ENCODE measurements at regions not wholly inside any gene's neighbourhood (a gene's known extent, or its start where the extent isn't known, plus 50 kb on each side); places are given as distances from the start of the nearest gene placed in this dataset.
"Not testable (repeated sequence)": the region's sequence is repeated elsewhere in the genome, so short reads cannot be mapped to it uniquely, and the experiment has no call there.

DNA sequence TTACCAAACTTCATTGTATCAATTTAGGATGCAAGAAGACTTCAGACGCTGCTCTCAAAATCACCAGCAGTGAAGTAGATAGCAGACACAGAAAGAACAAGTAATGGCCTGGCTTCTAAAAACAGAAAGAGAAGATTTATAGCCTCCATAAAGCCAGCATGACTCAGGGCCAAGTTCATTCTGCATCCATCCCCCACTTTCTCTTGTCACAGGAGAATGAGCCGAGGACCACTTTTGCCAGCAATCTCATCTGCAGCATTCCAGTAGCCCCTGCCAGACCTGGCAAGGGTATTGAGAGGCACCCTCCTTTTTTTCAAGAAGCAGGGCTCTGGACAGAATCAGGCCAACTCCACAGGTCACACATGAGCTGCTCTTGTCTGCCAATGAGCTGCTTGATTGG, 355.4 kb upstream of the SOX9 start:
- CTCF ChIA-PET (ENCODE audit: partially characterized antibody), result no interaction called here
- DNase-seq, result no peak
- POLR2A ChIA-PET (ENCODE audit: partially characterized antibody), result no interaction called here
- Mint-ChIP-seq H3K36me3 (no peaks in the 10 kb centered on the region), H3K4me3 (no peak overlapping the region), H3K9me3 (peaks cover 0 to 4% (median 1%) of the 10 kb centered on the region in 8 donors), H3K27ac (no peak overlapping the region), H3K27me3 (peaks cover 0 to 3% of the 10 kb centered on the region in 2 donors), H3K4me1 (no peaks in the 10 kb centered on the region)
- Histone ChIP-seq H3K9me3 (ENCODE audit: control insufficient read depth in 1 of 2, low read length in 2 of 2) (no peaks in the 10 kb centered on the region), H3K4me3 (ENCODE audit: low read length in 2 of 2) (no peak overlapping the region), H3K27ac (ENCODE audit: low read depth, low read length) (no peak overlapping the region), H3K4me1 (ENCODE audit: insufficient read depth, low read length) (no peaks in the 10 kb centered on the region), H3K27me3 (ENCODE audit: insufficient read depth, low read length) (no peaks in the 10 kb centered on the region), H3K36me3 (ENCODE audit: insufficient read depth, low read length) (no peaks in the 10 kb centered on the region)
- intact Hi-C loops (cut with micrococcal nuclease), result no loop called here

DNA sequence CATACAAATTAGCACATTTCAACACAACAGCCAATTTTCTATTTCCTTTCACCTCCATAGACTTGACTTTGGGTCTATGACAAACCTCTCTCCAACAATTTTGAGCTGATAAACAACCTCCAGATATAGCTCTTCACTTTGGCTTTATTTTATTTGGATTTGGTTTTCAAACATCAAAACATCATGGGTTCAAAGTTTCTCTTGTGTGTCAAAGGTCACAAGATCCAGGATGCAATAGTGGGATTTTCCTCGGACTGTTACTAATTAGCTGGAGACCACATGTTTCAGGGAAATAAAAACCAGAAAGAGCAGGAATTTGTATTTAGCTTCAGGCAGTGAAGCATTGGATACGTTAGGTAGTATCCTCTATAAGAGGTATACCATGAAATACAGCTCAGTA, 351.0 kb upstream of the SOX9 start:
- Mint-ChIP-seq H3K27me3 (peaks cover 0 to 3% of the 10 kb centered on the region in 2 donors), H3K9me3 (peaks cover 0 to 6% (median 4%) of the 10 kb centered on the region in 8 donors), H3K36me3 (no peaks in the 10 kb centered on the region), H3K4me3 (no peak overlapping the region), H3K4me1 (no peaks in the 10 kb centered on the region), H3K27ac (no peak overlapping the region)
- no peaks in the 10 kb centered on the region for H3K4me1 ChIP-seq (ENCODE audit: insufficient read depth, low read length)
- H3K27me3 ChIP-seq (ENCODE audit: insufficient read depth, low read length), result no peaks in the 10 kb centered on the region
- H3K9me3 ChIP-seq (ENCODE audit: control insufficient read depth in 1 of 2, low read length in 2 of 2), result no peaks in the 10 kb centered on the region
- H3K36me3 ChIP-seq (ENCODE audit: insufficient read depth, low read length), result no peaks in the 10 kb centered on the region
- ChIA-PET POLR2A (ENCODE audit: partially characterized antibody) (no interaction called here), CTCF (ENCODE audit: partially characterized antibody) (no interaction called here)
- intact Hi-C loops (cut with micrococcal nuclease), result no loop called here
- H3K27ac ChIP-seq (ENCODE audit: low read depth, low read length), result no peak overlapping the region
- H3K4me3 ChIP-seq (ENCODE audit: low read length in 2 of 2), result no peak overlapping the region
- no peak for DNase-seq

DNA sequence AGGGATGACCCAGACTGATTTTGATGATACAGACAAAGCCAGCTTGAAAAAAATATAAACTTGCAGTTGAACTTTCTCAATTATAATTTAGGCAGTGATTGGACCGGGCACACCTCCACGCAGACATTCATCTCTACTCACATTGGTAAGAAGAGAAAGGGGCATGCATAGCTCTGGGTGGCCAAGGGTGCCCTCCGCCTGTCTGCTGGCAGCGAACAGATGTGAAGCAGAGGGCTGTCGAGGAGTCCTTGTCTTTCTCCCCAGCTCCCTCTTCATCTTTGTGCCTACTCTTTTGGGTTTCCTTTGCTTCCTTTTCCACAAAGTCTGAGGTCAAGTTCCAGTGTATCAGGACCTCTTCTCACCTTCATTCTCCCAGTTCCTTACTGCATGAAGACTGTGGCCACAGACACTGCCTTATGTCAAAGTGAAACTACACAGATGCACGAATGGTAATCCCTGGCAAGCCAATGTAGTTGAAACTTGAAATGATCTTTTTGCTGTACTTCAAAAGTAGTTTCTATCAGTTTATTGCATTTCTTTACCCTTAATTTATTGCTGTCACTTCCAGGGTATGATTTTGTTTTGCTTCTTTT, 343.7 kb upstream of the SOX9 start:
- no peaks in the 10 kb centered on the region for H3K4me1 Mint-ChIP-seq
- Histone ChIP-seq H3K9me3 (ENCODE audit: control insufficient read depth in 1 of 2, low read length in 2 of 2) (no peaks in the 10 kb centered on the region), H3K4me3 (ENCODE audit: low read length in 2 of 2) (no peak overlapping the region), H3K27ac (ENCODE audit: low read depth, low read length) (no peak overlapping the region), H3K27me3 (ENCODE audit: insufficient read depth, low read length) (no peaks in the 10 kb centered on the region), H3K36me3 (ENCODE audit: insufficient read depth, low read length) (no peaks in the 10 kb centered on the region), H3K4me1 (ENCODE audit: insufficient read depth, low read length) (no peaks in the 10 kb centered on the region)
- ChIA-PET CTCF (ENCODE audit: partially characterized antibody) (no interaction called here), POLR2A (ENCODE audit: partially characterized antibody) (no interaction called here)
- H3K27ac Mint-ChIP-seq, result no peak overlapping the region
- H3K27me3 Mint-ChIP-seq, result no peaks in the 10 kb centered on the region
- no peak for DNase-seq
- peaks cover 0 to 5% (median 2%) of the 10 kb centered on the region in 8 donors for H3K9me3 Mint-ChIP-seq
- no peak overlapping the region for H3K4me3 Mint-ChIP-seq
- intact Hi-C loops (cut with micrococcal nuclease), result no loop called here
- H3K36me3 Mint-ChIP-seq, result no peaks in the 10 kb centered on the region

DNA sequence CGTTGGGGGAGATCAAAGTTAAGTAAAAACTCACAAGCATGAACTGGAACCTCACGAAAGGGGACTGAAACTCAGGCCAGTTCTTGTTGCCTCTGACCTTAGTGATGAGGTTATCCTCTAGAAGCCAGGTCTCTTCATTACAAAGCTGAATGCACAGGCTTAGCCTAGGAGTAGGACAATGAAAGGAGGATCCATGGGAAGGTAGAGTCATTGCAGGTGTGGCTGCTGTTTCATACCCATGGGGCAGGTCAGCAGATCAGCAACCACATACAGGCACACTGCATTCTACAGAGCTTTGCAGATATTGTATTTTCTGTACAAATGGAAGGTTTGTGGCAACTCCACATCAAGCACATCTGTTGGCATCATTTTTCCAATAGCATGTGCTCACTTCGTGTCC, 341.3 kb upstream of the SOX9 start:
- no peaks in the 10 kb centered on the region for H3K27me3 ChIP-seq (ENCODE audit: insufficient read depth, low read length)
- H3K4me3 ChIP-seq (ENCODE audit: low read length in 2 of 2), result no peak overlapping the region
- no peaks in the 10 kb centered on the region for H3K36me3 ChIP-seq (ENCODE audit: insufficient read depth, low read length)
- no peak for DNase-seq
- H3K4me1 Mint-ChIP-seq, result no peaks in the 10 kb centered on the region
- CTCF ChIA-PET (ENCODE audit: partially characterized antibody), result no interaction called here
- H3K27me3 Mint-ChIP-seq, result no peaks in the 10 kb centered on the region
- no peak overlapping the region for H3K4me3 Mint-ChIP-seq
- POLR2A ChIA-PET (ENCODE audit: partially characterized antibody), result no interaction called here
- peaks cover 0 to 3% (median 0%) of the 10 kb centered on the region in 8 donors for H3K9me3 Mint-ChIP-seq
- intact Hi-C loops (cut with micrococcal nuclease), result no loop called here
- no peak overlapping the region for H3K27ac ChIP-seq (ENCODE audit: low read depth, low read length)
- H3K9me3 ChIP-seq (ENCODE audit: control insufficient read depth in 1 of 2, low read length in 2 of 2), result no peaks in the 10 kb centered on the region
- H3K4me1 ChIP-seq (ENCODE audit: insufficient read depth, low read length), result no peaks in the 10 kb centered on the region
- no peaks in the 10 kb centered on the region for H3K36me3 Mint-ChIP-seq
- H3K27ac Mint-ChIP-seq, result no peak overlapping the region

DNA sequence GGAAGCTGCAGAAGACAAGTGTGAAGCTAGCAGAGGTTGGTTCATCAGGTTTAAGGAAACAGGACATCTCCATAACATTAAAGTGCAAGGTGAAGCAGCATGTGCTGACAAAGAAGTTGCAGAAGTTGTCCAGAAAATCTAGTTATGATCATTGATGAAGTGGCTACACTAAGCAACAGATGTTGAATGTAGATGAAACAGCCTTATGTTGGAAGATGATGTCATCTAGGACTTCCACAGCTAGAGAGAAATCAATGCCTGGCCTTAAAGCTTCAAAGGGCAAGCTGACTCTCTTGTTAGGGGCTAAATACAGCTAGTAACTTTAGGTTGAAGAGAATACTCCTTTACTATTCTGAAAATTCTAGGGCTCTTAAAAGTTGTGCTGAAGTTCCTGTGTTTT, 340.2 kb upstream of the SOX9 start:
- no peaks in the 10 kb centered on the region for H3K4me1 ChIP-seq (ENCODE audit: insufficient read depth, low read length)

DNA sequence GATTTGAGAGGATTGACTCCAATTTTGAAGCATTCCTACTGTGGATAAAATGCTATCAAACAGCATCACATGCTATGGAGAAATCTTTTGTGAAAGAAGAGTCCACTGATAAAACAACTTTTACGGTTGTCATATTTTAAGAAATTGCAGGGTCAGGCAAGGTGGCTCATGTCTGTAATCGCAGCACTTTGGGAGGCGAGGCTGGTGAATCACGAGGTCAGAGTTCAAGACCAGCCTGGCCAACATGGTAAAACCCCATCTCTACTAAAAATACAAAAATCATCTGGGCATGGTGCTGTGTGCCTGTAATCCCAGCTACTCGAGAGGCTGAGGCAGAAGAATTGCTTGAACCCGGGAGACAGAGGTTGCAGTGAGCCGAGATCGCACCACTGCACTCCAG, 338.8 kb upstream of the SOX9 start:
- DNase-seq; H3K9me3 ChIP-seq (ENCODE audit: control insufficient read depth in 1 of 2, low read length in 2 of 2); H3K4me3 ChIP-seq (ENCODE audit: low read length in 2 of 2); H3K27me3 ChIP-seq (ENCODE audit: insufficient read depth, low read length); H3K4me3 Mint-ChIP-seq; H3K27ac ChIP-seq (ENCODE audit: low read depth, low read length); H3K9me3 Mint-ChIP-seq; H3K36me3 Mint-ChIP-seq; H3K36me3 ChIP-seq (ENCODE audit: insufficient read depth, low read length); H3K4me1 ChIP-seq (ENCODE audit: insufficient read depth, low read length); POLR2A ChIA-PET (ENCODE audit: partially characterized antibody); H3K27me3 Mint-ChIP-seq; intact Hi-C loops (cut with micrococcal nuclease); H3K27ac Mint-ChIP-seq; H3K4me1 Mint-ChIP-seq; CTCF ChIA-PET (ENCODE audit: partially characterized antibody): not testable (repeated sequence)

More for the DNA sequence above, 340.2 kb upstream of the SOX9 start:
- ChIA-PET CTCF (ENCODE audit: partially characterized antibody) (no interaction called here), POLR2A (ENCODE audit: partially characterized antibody) (no interaction called here)
- Mint-ChIP-seq H3K4me3 (no peak overlapping the region), H3K9me3 (peaks cover 0 to 9% (median 3%) of the 10 kb centered on the region in 8 donors), H3K27ac (no peak overlapping the region), H3K36me3 (no peaks in the 10 kb centered on the region), H3K27me3 (no peaks in the 10 kb centered on the region), H3K4me1 (no peaks in the 10 kb centered on the region)
- no peak overlapping the region for H3K4me3 ChIP-seq (ENCODE audit: low read length in 2 of 2)
- H3K36me3 ChIP-seq (ENCODE audit: insufficient read depth, low read length), result no peaks in the 10 kb centered on the region
- no peak for DNase-seq
- no peak overlapping the region for H3K27ac ChIP-seq (ENCODE audit: low read depth, low read length)
- intact Hi-C loops (cut with micrococcal nuclease), result no loop called here
- no peaks in the 10 kb centered on the region for H3K27me3 ChIP-seq (ENCODE audit: insufficient read depth, low read length)
- H3K9me3 ChIP-seq (ENCODE audit: control insufficient read depth in 1 of 2, low read length in 2 of 2), result no peaks in the 10 kb centered on the region

DNA sequence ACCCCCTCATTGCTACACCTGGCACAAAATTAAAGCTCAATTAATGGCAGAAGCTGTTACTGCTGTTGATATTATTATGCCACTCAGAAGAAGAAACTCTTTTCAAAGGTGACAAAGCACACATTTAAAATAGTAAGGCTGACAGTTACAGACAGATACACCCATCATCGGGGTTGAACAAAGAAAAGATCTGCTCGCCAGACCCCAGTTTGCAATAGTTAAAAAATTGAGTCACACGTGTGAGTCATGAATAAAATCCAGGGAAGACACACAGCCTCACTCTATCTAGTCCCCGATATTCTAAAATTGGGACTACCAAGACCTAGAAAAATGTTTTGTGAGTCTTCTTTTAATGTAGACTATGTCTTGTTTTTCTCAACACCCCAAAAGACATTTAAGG, 330.0 kb upstream of the SOX9 start:
- ChIA-PET CTCF (ENCODE audit: partially characterized antibody) (no interaction called here), POLR2A (ENCODE audit: partially characterized antibody) (no interaction called here)
- no peaks in the 10 kb centered on the region for H3K36me3 Mint-ChIP-seq
- intact Hi-C loops (cut with micrococcal nuclease), result no loop called here
- no peak overlapping the region for H3K27ac ChIP-seq (ENCODE audit: low read depth, low read length)
- no peaks in the 10 kb centered on the region for H3K36me3 ChIP-seq (ENCODE audit: insufficient read depth, low read length)
- no peaks in the 10 kb centered on the region for H3K27me3 ChIP-seq (ENCODE audit: insufficient read depth, low read length)
- no peak overlapping the region for H3K27ac Mint-ChIP-seq
- no peak overlapping the region for H3K4me3 ChIP-seq (ENCODE audit: low read length in 2 of 2)
- DNase-seq, result no peak
- no peak overlapping the region for H3K4me3 Mint-ChIP-seq
- H3K9me3 ChIP-seq (ENCODE audit: control insufficient read depth in 1 of 2, low read length in 2 of 2), result no peaks in the 10 kb centered on the region
- no peaks in the 10 kb centered on the region for H3K4me1 ChIP-seq (ENCODE audit: insufficient read depth, low read length)
- no peaks in the 10 kb centered on the region for H3K27me3 Mint-ChIP-seq
- H3K9me3 Mint-ChIP-seq, result peaks cover 0 to 6% (median 3%) of the 10 kb centered on the region in 8 donors
- H3K4me1 Mint-ChIP-seq, result no peaks in the 10 kb centered on the region

DNA sequence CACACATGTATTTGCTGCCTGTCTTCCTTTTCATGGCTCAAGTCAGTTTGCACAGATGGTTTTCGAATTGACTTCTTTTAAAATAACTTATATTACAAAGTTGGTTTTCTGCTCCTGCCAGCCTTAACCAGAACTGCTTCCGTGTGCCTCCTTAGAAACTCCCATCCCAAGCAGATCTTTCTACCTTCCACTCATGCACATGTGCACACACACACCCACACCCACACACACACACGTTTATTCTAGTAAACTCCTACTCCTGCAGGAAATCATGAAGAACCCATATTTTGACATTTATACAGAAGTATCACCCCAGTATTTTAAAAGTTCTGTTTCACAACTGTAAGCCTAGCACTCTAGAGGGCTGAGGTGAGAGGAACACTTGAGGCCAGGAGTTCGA, 329.5 kb upstream of the SOX9 start:
- H3K36me3 ChIP-seq (ENCODE audit: insufficient read depth, low read length), result no peaks in the 10 kb centered on the region
- H3K4me1 Mint-ChIP-seq, result no peaks in the 10 kb centered on the region

More for the DNA sequence above, 329.5 kb upstream of the SOX9 start:
- Histone ChIP-seq H3K27me3 (ENCODE audit: insufficient read depth, low read length) (no peaks in the 10 kb centered on the region), H3K4me1 (ENCODE audit: insufficient read depth, low read length) (no peaks in the 10 kb centered on the region), H3K9me3 (ENCODE audit: control insufficient read depth in 1 of 2, low read length in 2 of 2) (no peaks in the 10 kb centered on the region), H3K27ac (ENCODE audit: low read depth, low read length) (no peak overlapping the region), H3K4me3 (ENCODE audit: low read length in 2 of 2) (no peak overlapping the region)
- ChIA-PET CTCF (ENCODE audit: partially characterized antibody) (no interaction called here), POLR2A (ENCODE audit: partially characterized antibody) (no interaction called here)
- Mint-ChIP-seq H3K27me3 (no peaks in the 10 kb centered on the region), H3K4me3 (no peak overlapping the region), H3K27ac (no peak overlapping the region), H3K36me3 (no peaks in the 10 kb centered on the region), H3K9me3 (peaks cover 0 to 7% (median 3%) of the 10 kb centered on the region in 8 donors)
- no peak for DNase-seq
- intact Hi-C loops (cut with micrococcal nuclease), result no loop called here

All from CD4-positive, alpha-beta memory T cell (primary cell).